Stimulated activated CD8-positive, alpha-beta memory T cell treated with anti-CD3 and anti-CD28 coated beads, Interleukin-15, amount 100 ng/mL, for 4 hours (primary cell): ENCODE measurements at regions not wholly inside any gene's neighbourhood (a gene's known extent, or its start where the extent isn't known, plus 50 kb on each side); places are given as distances from the start of the nearest gene placed in this dataset.
"Not testable (repeated sequence)": the region's sequence is repeated elsewhere in the genome, so short reads cannot be mapped to it uniquely, and the experiment has no call there.

Source experiments
- DNase-seq, 2 donors: peaks; one replicate each; pipeline ENCODE4 v3.0.0-alpha.2; 2020; ENCODE audit warnings: low read depth in 2 of 2

GRCh38 chr21:35573472-35574374, 486.6 kb downstream of the SETD4 start:
- DNase-seq: no peak

- no peak for DNase-seq
Measured at GRCh38 chr21:35571910-35572309, 488.4 kb downstream of the SETD4 start.

DNA sequence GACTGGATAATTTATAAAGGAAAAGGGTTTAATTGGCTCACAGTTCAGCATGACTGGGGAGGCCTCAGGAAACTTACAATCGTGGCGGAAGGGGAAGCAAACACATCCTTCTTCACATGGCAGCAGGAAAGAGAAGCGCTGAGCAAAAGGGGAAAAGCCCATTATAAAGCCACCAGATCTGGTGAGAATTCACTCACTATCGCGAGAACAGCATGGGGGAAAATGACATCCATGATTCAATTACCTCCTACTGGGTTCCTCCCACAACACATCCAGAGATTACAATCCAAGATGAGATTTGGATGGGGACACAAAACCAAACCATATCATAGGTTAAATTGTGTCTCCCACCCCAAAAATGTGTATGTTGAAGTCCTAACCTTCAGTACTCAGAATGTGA, 491.7 kb downstream of the SETD4 start:
- no peak for DNase-seq

- DNase-seq: no peak
Measured at GRCh38 chr21:35566874-35567273, 493.5 kb downstream of the SETD4 start.

DNA sequence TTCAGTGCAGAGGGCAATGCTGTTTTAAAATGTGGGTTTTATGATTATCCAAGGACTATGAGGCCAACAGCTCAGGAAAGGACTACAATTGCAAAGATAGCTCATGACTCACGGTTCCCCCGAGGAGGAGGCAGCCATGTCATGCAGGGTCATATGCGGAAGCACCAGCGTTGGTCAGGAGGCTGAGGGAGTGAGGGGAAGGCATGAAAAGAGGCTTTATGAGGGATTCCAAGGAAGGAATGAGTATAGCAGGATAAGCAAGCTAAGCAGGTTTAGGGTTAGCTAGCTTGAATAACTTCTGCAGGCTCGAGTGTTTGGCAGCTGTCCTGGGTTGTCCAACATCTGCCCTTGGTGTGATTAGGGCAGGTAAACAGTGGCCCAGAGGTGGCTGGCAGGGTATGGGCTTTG, 495.1 kb downstream of the SETD4 start:
- DNase-seq: no peak

GRCh38 chr21:35563885-35564451, 496.4 kb downstream of the SETD4 start:
- no peak for DNase-seq

- DNase-seq: no peak
Measured at GRCh38 chr21:35562876-35563275, 497.4 kb downstream of the SETD4 start.

GRCh38 chr21:35561116-35561515, 499.2 kb downstream of the SETD4 start:
- no peak for DNase-seq

GRCh38 chr21:35559829-35560225, 500.5 kb downstream of the SETD4 start:
- DNase-seq: no peak

DNA sequence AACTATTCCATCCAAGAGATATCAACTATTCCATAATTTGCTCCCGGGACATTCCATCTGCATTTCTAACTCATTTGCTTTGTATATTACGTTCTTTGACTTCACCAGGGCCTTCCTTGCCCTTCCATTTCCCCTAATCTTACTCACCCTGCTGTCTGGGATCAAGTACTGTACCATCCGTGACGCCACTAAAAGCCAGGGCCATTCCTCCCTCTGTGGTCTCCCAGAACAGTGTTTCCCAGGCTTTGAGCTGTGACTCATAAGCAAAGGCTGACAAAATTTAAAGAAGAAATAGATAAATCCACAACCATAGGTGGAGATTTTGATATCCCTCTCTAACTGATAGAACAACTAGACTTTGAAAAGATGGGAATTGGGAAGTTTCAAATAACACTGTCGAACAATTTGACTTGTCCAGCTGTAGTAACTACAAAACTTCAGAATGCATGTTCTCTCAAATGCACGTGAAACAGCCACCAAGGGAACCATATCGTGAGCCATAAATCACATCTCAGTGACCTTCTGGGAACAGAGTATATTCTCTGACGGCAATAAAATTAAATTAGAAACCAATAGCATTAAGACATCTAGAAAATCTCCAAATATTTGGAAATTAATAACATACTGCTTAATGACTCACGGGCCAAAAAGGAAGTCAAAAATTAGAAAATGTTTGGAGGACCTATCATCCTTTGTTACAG, 501.0 kb downstream of the SETD4 start:
- no peak for DNase-seq

- DNase-seq: no peak
Measured at GRCh38 chr21:35556536-35556935, 503.8 kb downstream of the SETD4 start.

- DNase-seq: not testable (repeated sequence)
Measured at GRCh38 chr21:35552483-35552882, 503.4 kb upstream of the RUNX1 start.

- no peak for DNase-seq
Measured at GRCh38 chr21:35548904-35549615, 500.0 kb upstream of the RUNX1 start.

DNA sequence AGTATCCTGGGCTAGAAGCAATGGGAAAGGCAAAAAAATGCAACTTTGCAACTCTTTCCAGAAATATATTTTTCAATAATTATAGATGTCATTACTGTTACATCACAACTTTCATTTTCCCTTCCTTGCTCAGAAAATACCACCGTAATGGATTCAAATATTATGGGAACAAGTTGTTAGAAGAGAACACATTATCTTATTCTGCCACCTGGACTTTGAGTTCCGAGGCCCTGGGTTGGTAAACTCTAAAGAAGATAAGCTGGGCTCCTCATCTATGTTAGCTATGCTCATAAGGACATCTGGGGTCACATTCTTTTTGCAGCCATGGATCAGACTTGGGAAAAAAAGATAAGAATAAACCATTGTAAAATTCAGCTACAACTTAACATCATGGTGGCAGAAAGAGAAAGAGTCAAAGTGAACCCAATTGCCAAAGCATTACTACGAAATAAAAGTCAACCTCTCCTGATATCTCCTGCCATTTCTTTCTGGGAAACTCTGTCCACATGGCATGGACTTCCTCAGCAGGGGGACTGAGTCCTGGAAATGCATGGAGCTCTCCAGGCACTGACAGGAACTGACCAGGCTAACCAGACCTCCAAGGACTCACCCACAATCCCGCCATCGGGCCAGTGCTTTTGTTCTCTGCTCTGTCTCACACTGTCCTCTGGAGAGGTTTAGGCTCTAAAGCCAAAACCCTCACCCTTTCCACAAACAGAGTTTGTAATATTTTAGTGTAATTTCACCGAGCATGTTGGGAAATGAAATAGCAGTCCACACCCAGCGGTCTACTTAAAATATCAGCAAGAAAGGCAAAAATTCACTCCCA, 499.1 kb upstream of the RUNX1 start:
- DNase-seq: no peak

- DNase-seq: no peak
Measured at GRCh38 chr21:35543746-35544145, 494.6 kb upstream of the RUNX1 start.

DNA sequence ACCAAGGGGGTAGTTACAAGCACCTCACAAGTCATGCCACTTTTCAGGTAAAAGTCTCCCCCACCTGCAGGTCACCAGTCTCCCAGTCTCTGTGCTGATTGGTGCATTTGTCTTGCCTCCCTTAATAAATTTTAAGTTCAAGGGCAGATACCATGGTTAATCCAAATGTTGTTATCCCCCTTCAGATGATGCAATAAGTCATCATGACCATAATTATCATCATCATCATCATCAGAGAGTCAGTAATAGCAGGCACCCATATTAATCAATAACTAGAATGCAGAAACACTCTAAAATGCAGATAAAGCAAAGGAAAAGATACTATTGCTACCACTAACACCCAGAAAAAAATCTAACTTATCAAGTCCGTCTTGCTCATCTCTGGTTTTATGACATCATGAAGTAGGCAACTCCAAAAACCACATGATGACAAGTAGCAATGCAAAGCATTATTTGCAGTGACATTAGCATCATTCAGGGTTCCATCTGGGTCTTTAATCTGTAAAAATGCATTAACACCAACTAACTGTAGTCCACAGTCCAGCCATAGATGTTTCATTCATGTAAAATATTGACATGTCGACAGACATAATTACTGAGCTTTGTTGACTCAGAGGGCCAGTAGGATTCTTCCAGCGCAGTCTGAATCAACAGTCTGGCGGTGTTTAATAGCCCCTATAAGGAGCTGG, 492.0 kb upstream of the RUNX1 start:
- DNase-seq: no peak

DNA sequence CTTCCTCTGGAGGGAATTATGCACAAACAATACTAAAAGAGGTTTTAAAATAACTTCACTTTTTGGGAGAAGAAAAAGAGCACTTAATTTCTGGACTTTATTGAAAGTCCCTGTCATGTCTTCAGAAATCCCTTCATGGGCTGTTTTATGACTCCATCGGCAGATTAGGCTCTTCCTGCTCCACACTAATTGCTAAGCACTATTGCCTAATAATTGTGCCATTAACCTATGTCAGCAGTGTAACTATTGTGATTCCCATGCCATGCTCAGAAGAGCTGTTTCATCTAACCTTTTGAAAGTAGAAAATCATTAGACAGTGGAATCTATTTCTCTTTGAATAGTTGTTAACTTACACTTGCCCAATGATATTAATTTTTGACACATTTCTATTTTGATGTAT, 489.3 kb upstream of the RUNX1 start:
- DNase-seq: no peak

DNA sequence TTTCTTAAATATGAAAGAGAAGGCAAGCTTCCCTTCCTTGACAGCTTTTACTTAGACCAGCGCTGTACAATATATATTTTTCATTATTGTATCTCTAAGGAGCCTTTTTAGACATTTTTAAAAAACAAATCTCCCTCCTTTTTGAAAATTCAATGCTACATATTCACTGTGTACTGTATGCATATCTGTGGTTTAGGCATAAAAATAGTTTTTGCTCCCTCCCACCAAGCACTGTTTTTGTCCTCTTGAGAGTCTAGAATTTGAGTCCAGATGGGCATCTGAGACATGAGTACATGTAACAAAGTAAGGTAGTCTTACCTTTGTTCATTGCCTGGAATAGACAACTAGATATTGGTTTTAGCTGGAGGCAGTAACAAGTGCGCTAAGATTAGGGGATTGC, 488.5 kb upstream of the RUNX1 start:
- no peak for DNase-seq

DNA sequence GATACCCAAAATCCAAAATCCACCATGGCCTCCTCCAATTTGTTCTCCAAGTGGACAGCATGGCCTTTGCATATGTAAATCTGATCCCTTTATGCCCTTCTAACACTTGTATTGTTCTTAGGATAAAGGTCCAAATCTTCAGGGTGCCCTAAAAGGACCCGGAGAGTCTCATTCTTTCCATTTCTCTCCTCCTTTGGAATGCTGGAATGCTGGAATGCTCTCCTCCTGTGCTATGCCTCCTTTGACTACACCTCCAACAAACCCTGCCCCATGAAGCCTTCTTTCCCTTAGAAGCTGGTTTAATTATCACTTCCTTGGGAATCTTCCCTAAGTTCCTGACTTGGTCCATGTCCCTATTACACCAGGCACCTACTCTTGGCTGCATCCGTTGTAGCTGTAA, 484.8 kb upstream of the RUNX1 start:
- DNase-seq: no peak

DNA sequence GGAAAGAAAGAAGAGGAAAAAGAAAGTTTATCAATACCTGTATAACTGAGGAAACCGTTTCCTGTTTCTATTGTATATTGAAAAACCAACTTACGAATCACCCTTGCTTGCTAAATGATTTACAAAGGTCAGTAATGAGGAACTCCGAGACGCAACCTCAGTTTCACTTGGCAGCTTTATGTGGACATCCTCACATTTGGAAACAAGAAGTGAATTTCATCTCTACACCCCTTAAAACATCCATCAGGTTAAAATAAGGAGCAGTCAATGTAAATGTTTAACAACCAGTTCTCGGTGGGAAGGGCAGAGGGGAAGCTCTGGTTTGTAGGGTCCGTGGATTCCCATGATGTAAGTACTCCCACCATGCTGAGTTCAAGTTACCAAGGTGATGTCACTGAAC, 481.7 kb upstream of the RUNX1 start:
- DNase-seq: no peak
